T-cell (primary cell): ENCODE measurements at regions not wholly inside any gene's neighbourhood (a gene's known extent, or its start where the extent isn't known, plus 50 kb on each side); places are given as distances from the start of the nearest gene placed in this dataset.

Experiments used
- ATAC-seq, 4 experiments: fragments of 200-7000 bp in 3 of 4; fragments of 150-1000 bp in 1 of 4; cut with Tn5 transposase; replicated peaks in 1 of 4; 1 replicate in 3 of 4; 2 replicates in 1 of 4; pipeline ENCODE4 v1.10.0; 2021; ENCODE audit warnings: moderate library complexity in 3 of 4, mild to moderate bottlenecking in 2 of 4, moderate number of reproducible peaks in 1 of 4
- CTCF ChIA-PET, 2 donors: fragments of 300-600 bp; sonication (Branson Sonifier 250); formaldehyde crosslinking; loops; one replicate each; lab custom pipeline; 2022; ENCODE audit warnings: antibody characterized with exemption in 2 of 2; lab: Charles Lee
- POLR2A ChIA-PET, 2 donors: fragments of 300-600 bp; sonication (Branson Sonifier 250); formaldehyde crosslinking; loops; one replicate each; lab custom pipeline; 2022; ENCODE audit warnings: antibody characterized with exemption in 2 of 2; lab: Charles Lee
- DNase-seq, 35 experiments: peaks; one replicate each; pipeline versions ENCODE4 v3.0.0 to v3.0.0-alpha.2; 2013 to 2023
- H3K27ac ChIP-seq: one replicate; pipeline ENCODE4 v1.5.1; 2013; ENCODE audit warnings: low read length
- H3K27me3 ChIP-seq, 2 experiments: replicated peaks in 1 of 2; 1 replicate in 1 of 2; 2 replicates in 1 of 2; pipeline versions ENCODE4 v1.6.1 to v1.7.0; 2013; ENCODE audit warnings: low read length in 1 of 2, mixed read lengths in 1 of 2; ENCODE audit not compliant: control insufficient read depth in 2 of 2, insufficient read depth in 2 of 2; ENCODE audit errors: extremely low read depth in 1 of 2
- H3K36me3 ChIP-seq, 2 donors: 1 replicate in 1 of 2; 2 replicates in 1 of 2; pipeline versions ENCODE4 v1.6.1 to v1.7.0; 2013; ENCODE audit warnings: low read length in 1 of 2; ENCODE audit not compliant: control insufficient read depth in 2 of 2, insufficient read depth in 1 of 2; ENCODE audit errors: extremely low read depth in 1 of 2
- H3K4me1 ChIP-seq, 2 experiments: 1 replicate in 1 of 2; 2 replicates in 1 of 2; pipeline versions ENCODE4 v1.6.1 to v1.7.0; 2013; ENCODE audit warnings: low read length in 2 of 2, mixed read lengths in 1 of 2; ENCODE audit not compliant: insufficient read depth in 2 of 2, control insufficient read depth in 1 of 2; ENCODE audit errors: extremely low read depth in 1 of 2
- H3K4me3 ChIP-seq, 2 donors: 1 replicate in 1 of 2; 2 replicates in 1 of 2; pipeline versions ENCODE4 v1.5.1 to v1.7.0; 2013; ENCODE audit warnings: mild to moderate bottlenecking in 2 of 2, low read length in 1 of 2, moderate library complexity in 1 of 2; ENCODE audit not compliant: control insufficient read depth in 1 of 2; ENCODE audit errors: extremely low read depth in 1 of 2
- H3K9me3 ChIP-seq: 2 replicates; pipeline ENCODE4 v1.7.0; 2013
- H3K27ac Mint-ChIP-seq, 2 donors: one replicate each; pipeline ENCODE4 v1.8.0; 2020 to 2021; ENCODE audit warnings: mild to moderate bottlenecking in 2 of 2, mixed read lengths in 2 of 2
- H3K27me3 Mint-ChIP-seq, 2 donors: one replicate each; pipeline ENCODE4 v1.8.0; 2021 to 2022; ENCODE audit warnings: mixed read lengths in 2 of 2
- H3K36me3 Mint-ChIP-seq: one replicate; pipeline ENCODE4 v1.8.0; 2021; ENCODE audit warnings: mixed read lengths
- H3K4me1 Mint-ChIP-seq, 3 donors: one replicate each; pipeline ENCODE4 v1.8.0; 2020 to 2022; ENCODE audit warnings: mixed read lengths in 3 of 3, mild to moderate bottlenecking in 1 of 3
- H3K4me3 Mint-ChIP-seq, 3 donors: one replicate each; pipeline ENCODE4 v1.8.0; 2020 to 2022; ENCODE audit warnings: mild to moderate bottlenecking in 3 of 3, mixed read lengths in 3 of 3, moderate library complexity in 3 of 3
- H3K9me3 Mint-ChIP-seq, 3 donors: one replicate each; pipeline ENCODE4 v1.8.0; 2020 to 2022; ENCODE audit warnings: mixed read lengths in 3 of 3
- WGBS: methylation state at CpG from one replicate; pipeline ENCODE4 v1.1.5; 2013; ENCODE audit warnings: missing lambda C conversion rate; ENCODE audit not compliant: insufficient coverage; 5-methylcytosine and 5-hydroxymethylcytosine counted together

DNA sequence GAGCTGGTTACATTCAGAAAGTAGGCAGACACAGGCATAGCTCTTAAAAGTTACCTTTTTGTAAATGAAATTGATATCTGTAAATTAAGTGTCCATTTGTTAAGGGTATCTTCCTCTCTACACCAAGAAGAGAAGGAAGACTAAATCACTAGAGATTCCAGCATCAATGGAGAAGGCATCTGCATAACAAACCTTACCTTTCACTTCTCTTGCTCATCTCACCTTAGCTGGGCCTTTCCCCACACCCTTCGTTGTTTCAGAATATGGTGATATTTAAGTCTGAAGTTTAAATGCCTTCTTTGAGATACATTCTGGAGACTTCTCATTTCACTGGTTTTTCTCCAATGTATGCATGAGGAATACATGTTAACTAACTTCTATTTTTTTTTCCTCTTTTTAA is 54.5 kb upstream of the TGFBR2 start:
- no peak overlapping the region for H3K4me3 ChIP-seq
- ATAC-seq (no peak), DNase-seq (no peak)
- H3K36me3 Mint-ChIP-seq = no peaks in the 10 kb centered on the region
- H3K27ac ChIP-seq = no peak overlapping the region
- ChIA-PET POLR2A (interaction anchor here in 1 of 2 donors (0.7 kb wide), 1 partner anchor 132 kb away, joined by 3 read pairs; no protein-coding TSS in a partner anchor), CTCF (interaction anchor here in 1 of 2 donors (0.6 to 1.1 kb wide), 2 partner anchors 141 to 1214 kb away, joined by 3 to 7 read pairs; no protein-coding TSS in a partner anchor)
- H3K27ac Mint-ChIP-seq = no peak overlapping the region
- no peaks in the 10 kb centered on the region for H3K4me1 ChIP-seq
- H3K27me3 ChIP-seq = no peaks in the 10 kb centered on the region
- WGBS = no CpG with 5 or more reads among the region's 1 CpG
- no peaks in the 10 kb centered on the region for H3K9me3 ChIP-seq
- no peaks in the 10 kb centered on the region for H3K9me3 Mint-ChIP-seq
- no peak overlapping the region for H3K4me3 Mint-ChIP-seq
- peaks cover 5 to 15% (median 6%) of the 10 kb centered on the region in 3 donors for H3K4me1 Mint-ChIP-seq
- no peaks in the 10 kb centered on the region for H3K36me3 ChIP-seq
- H3K27me3 Mint-ChIP-seq = no peaks in the 10 kb centered on the region

DNA sequence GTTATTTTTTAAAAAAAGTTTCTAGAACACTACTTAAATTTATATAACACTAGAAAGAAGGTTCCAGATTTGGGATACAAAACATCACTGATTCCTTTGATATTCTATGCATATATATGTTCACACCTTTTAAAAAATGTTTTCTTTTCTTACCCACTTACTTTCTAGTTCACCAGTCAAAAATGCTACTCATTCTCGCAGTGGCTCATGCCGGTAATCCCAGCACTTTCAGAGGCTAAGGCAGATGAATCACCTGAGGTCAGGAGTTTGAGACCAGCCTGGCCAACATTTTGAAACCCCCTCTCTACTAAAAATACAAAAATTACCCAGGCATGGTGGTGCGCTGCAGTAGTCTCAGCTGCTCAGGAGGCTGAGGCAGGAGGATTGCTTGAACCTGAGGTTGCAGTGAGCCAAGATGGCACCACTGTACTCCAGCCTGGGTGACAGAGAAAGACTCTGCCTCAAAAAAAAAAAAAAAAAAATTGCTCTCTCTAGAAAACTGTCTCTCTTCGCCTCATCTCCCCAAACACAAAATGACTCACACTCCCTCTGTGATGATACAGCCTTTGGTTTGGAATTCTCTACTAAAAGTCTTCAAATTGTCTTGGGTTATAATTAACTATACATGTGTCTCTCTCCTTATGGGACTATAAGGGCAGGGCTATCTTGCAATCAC is 52.6 kb upstream of the TGFBR2 start:
- CTCF ChIA-PET = no interaction called here
- no peaks in the 10 kb centered on the region for H3K36me3 ChIP-seq
- H3K4me3 ChIP-seq = no peak overlapping the region
- ATAC-seq (no peak), DNase-seq (no peak)
- no peaks in the 10 kb centered on the region for H3K4me1 ChIP-seq
- peaks cover 5 to 15% (median 6%) of the 10 kb centered on the region in 3 donors for H3K4me1 Mint-ChIP-seq
- H3K27me3 ChIP-seq = no peaks in the 10 kb centered on the region
- no peak overlapping the region for H3K27ac Mint-ChIP-seq
- no peak overlapping the region for H3K27ac ChIP-seq
- H3K4me3 Mint-ChIP-seq = no peak overlapping the region
- POLR2A ChIA-PET = no interaction called here
- H3K9me3 ChIP-seq = no peaks in the 10 kb centered on the region
- H3K36me3 Mint-ChIP-seq = no peaks in the 10 kb centered on the region
- H3K9me3 Mint-ChIP-seq = no peaks in the 10 kb centered on the region
- 79% methylated on average over 3 of the region's 4 CpGs for WGBS
- H3K27me3 Mint-ChIP-seq = no peaks in the 10 kb centered on the region

DNA sequence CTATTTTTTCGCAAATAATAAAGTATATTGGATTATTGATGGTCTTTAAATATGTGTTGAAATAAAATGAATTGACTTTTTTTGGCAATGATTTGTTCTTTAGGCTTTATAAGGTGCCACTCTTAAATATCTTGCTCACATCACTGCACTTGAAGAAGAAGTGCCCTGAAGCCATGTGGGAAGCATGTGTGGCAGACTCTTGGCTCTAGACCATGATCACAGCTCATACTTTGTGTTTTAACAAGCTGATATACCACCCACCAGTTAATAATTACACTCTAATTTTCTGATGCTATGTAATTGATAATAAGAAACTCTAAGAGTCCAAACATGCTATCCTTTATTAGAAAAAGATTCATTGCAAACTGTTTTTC is 52.1 kb upstream of the TGFBR2 start:
- no peaks in the 10 kb centered on the region for H3K4me1 ChIP-seq
- POLR2A ChIA-PET = no interaction called here
- no CpG with 5 or more reads among the region's 1 CpG for WGBS
- no peaks in the 10 kb centered on the region for H3K9me3 ChIP-seq
- no peak overlapping the region for H3K4me3 ChIP-seq
- H3K9me3 Mint-ChIP-seq = no peaks in the 10 kb centered on the region
- H3K4me1 Mint-ChIP-seq = peaks cover 5 to 15% (median 6%) of the 10 kb centered on the region in 3 donors
- no peaks in the 10 kb centered on the region for H3K36me3 Mint-ChIP-seq
- no peaks in the 10 kb centered on the region for H3K27me3 Mint-ChIP-seq
- H3K27ac ChIP-seq = no peak overlapping the region
- ATAC-seq (no peak), DNase-seq (no peak)
- no peaks in the 10 kb centered on the region for H3K27me3 ChIP-seq
- H3K27ac Mint-ChIP-seq = no peak overlapping the region
- CTCF ChIA-PET = no interaction called here
- H3K36me3 ChIP-seq = no peaks in the 10 kb centered on the region
- no peak overlapping the region for H3K4me3 Mint-ChIP-seq

DNA sequence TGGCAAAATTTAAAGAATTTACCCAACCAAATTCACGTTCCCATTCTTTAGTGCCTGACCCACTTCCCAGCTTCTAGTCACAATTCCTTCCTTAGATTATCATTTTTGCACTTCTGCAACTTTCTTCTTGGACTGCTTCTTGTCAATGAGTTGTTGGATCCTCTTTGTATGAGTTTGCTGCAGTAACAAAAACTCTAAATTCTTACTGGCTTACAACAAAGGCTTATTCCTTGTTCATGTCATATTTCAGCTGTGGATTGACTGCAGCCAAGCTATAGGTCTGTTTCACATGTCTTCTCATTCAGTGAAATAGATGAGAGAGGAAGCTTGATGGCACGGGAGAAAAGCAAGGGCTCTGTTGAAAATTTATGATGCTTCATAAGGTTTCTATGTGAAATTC is 50.4 kb upstream of the TGFBR2 start:
- no peak overlapping the region for H3K4me3 ChIP-seq
- Mint-ChIP-seq H3K4me1 (peaks cover 3 to 10% (median 6%) of the 10 kb centered on the region in 3 donors), H3K27me3 (no peaks in the 10 kb centered on the region), H3K36me3 (no peaks in the 10 kb centered on the region), H3K27ac (no peak overlapping the region), H3K4me3 (no peak overlapping the region), H3K9me3 (no peaks in the 10 kb centered on the region)
- H3K36me3 ChIP-seq = no peaks in the 10 kb centered on the region
- no peak for DNase-seq
- CTCF ChIA-PET = interaction anchor here in 1 of 2 donors (0.6 kb wide), 1 partner anchor 58 kb away, joined by 6 read pairs; no protein-coding TSS in a partner anchor
- no peaks in the 10 kb centered on the region for H3K4me1 ChIP-seq
- WGBS = 100% methylated on average over 1 of the region's 2 CpGs
- no peak for ATAC-seq
- no peak overlapping the region for H3K27ac ChIP-seq
- POLR2A ChIA-PET = no interaction called here
- H3K27me3 ChIP-seq = no peaks in the 10 kb centered on the region
- H3K9me3 ChIP-seq = no peaks in the 10 kb centered on the region
